GM12892 (cell line): ENCODE measurements at regions not wholly inside any gene's neighbourhood (a gene's known extent, or its start where the extent isn't known, plus 50 kb on each side); places are given as distances from the start of the nearest gene placed in this dataset.
"Not testable (repeated sequence)": the region's sequence is repeated elsewhere in the genome, so short reads cannot be mapped to it uniquely, and the experiment has no call there.

Experiments
- DNase-seq: peaks from one replicate; pipeline ENCODE4 v3.0.0; 2011; ENCODE audit not compliant: insufficient read length
- FAIRE-seq: peaks from 2 replicates; lab custom pipeline; 2011; peaks lifted over from hg19 to GRCh38; lab: Jason Lieb, UNC
- POLR2A ChIP-seq: IDR thresholded peaks from 2 replicates; pipeline ENCODE4 v1.6.1; 2011; ENCODE audit warnings: low read depth, low read length, control low read depth
- POLR2AphosphoS5 ChIP-seq: IDR thresholded peaks from 2 replicates; pipeline ENCODE4 v1.6.1; 2011; ENCODE audit warnings: low read depth, low read length, control low read depth
- TAF1 ChIP-seq: IDR thresholded peaks from 2 replicates; pipeline ENCODE4 v1.6.1; 2011; ENCODE audit warnings: low read depth, mild to moderate bottlenecking, control low read depth, low read length, borderline replicate concordance

DNA sequence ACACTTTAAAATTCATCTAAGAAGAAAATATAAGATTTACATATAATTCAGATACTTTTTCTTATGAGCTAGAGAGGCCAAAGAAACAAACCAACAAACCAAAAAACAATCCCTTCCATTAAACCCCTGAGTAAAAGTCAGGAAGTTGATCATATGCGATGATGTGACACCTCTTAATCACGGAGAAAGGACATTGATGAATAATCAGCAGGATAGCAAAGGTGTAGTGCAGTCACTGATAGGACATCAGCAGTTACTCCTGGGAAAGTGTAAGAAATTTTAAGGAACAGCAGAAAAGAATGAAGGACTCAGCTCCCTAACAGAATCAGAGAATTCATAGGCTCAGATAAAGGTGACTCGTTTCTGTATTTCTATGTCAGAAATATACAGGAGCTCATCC, 202.4 kb upstream of the EDNRB start:
- FAIRE-seq (no peak), DNase-seq (no peak)
- no peak for TF ChIP-seq POLR2AphosphoS5
- no peak for TF ChIP-seq TAF1
- no peak for TF ChIP-seq POLR2A

DNA sequence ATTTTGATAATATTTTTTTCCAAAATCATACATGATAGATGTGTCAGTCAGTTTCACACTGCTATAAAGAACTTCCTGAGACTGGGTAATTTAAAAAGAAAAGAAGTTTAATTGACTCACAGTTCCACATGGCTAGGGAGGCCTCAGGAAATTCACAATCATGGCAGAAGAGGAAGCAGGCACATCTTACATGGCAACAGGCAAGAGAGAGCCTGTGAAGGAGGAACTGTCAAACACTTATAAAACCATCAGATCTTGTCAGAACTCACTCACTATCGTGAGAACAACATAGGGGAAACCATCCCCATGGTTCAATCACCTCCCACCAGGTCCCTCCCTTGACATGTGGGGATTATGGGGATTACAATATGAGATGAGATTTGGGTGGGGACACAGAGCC, 201.5 kb upstream of the EDNRB start:
- not testable (repeated sequence) for DNase-seq, FAIRE-seq

DNA sequence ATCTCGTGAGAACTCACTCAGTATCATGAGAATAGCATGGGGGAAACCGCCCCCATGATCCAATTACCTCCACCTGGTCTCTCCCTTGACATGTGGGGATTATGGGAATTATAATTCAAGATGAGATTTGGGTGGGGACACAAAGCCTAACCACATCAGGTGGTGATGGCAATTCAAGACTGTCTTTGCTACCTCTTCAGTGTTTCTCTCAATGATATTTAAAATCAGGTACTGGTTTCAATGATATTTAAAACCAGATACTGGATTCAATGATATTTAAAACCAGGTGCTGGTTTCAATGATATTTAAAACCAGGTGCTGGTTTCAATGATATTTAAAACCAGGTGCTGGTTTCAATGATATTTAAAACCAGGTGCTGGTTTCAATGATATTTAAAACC, 198.4 kb upstream of the EDNRB start:
- FAIRE-seq, DNase-seq: not testable (repeated sequence)

DNA sequence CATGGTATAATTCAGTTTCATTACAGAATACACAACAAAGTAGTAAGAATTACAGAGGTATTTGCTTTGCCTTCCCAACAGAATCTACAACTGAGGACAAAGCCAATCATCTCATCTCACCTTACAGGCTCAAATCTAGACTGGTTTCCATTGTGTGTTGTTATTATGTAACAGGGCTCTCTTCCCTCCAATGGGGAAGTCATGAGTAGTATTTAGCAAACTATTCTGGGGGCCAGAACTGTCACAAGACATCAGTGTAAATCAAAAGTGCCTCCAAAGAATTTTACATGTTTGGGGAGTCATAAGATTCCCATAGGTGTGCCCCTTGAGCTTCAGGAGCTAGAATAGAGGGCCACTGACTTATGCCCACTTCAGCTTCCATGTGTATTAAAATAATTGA, 187.0 kb upstream of the EDNRB start:
- TF ChIP-seq POLR2AphosphoS5, result no peak
- no peak for TF ChIP-seq TAF1
- TF ChIP-seq POLR2A, result no peak
- FAIRE-seq, result no peak
- DNase-seq, result no peak

DNA sequence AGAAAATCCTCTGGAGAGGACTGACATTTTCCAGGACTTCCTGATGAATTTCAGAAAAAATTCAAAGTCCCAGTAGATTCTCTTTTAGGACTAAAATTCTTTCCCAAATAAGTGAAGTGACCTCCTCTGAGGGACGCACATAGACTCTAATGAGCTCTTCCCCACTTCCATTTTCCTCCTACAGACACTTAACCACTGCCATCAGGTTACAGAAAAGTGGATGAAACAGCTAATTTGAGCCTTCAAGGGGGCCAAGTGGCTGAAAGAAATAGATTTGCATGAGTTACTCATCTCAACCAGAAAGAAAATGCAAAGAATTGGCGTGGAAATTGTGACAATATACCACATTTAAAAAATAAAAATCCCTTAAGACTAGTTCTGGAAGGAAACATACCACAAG, 185.3 kb upstream of the EDNRB start:
- FAIRE-seq, result no peak

DNA sequence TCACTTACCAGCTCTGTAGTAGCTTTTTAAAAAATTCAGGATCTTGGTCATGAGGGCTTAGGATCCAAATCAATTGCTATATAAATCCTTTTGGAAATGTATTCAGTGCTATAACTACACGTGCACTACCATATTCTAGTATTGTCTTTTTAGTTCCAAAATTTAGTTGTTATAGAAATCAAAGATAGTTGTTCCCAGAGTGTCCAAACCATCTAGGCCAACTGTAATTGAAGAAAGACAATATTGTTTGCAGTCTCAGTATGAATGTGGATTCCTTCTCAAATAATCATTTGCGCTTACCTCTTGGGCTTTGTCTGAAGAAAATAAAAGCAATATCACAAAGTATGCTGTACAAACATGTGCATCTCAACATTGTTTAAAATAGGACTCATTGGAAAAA, 184.1 kb upstream of the EDNRB start:
- DNase-seq (no peak), FAIRE-seq (no peak)
- TF ChIP-seq TAF1 (no peak), POLR2A (no peak)

More for the DNA sequence above, 185.3 kb upstream of the EDNRB start:
- no peak for DNase-seq
- TF ChIP-seq POLR2A, result no peak
- no peak for TF ChIP-seq TAF1

DNA sequence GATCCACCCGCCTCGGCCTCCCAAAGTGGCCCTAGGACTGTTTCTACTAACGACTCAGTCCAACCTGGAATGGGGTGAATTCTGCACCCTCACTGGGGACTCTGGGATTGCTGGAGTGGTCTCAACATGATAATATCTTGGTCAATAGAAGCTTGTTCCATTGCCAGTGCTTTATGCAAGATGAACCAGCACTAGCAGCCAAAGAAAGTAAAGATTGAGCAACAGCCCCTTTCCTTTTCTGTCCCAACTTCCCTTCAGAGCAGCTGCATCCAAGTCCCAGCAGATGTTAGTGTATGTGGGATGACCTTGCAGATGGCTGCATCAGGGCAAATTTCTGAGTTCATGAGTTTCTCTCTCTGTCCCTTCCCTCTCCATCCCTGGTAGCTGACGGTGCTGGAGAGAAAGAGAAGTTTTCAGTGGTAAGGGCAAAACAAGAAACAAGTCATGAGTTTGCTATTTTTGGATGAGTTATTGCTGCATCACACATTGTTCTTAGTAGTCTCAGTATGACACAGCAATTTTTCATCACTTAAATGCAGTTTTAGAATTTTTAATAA, 183.6 kb upstream of the EDNRB start:
- no peak for DNase-seq

DNA sequence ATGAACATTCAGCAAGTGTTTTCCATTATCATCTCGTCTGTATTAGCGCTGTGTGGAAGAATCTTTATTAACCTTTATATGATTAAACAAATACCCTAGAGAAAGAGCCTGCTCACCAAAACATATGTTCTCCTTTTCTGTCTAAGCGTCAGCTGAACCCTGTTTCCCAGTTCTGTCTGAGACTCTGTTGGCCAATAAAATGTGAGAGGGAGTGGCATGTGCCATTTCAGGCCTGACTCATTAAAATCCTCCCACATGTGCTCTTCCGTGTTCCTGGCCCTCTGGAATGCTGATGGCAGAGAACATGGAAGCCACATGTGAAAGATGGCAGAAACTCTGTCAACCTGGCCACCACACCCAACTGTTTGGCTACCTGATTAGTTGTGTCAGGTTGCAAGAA, 181.9 kb upstream of the EDNRB start:
- FAIRE-seq, result no peak
- TF ChIP-seq POLR2AphosphoS5, result no peak
- no peak for TF ChIP-seq TAF1
- TF ChIP-seq POLR2A, result no peak
- no peak for DNase-seq

More for the DNA sequence above, 183.6 kb upstream of the EDNRB start:
- TF ChIP-seq POLR2AphosphoS5, result no peak
- no peak for TF ChIP-seq TAF1
- TF ChIP-seq POLR2A, result no peak
- no peak for FAIRE-seq

DNA sequence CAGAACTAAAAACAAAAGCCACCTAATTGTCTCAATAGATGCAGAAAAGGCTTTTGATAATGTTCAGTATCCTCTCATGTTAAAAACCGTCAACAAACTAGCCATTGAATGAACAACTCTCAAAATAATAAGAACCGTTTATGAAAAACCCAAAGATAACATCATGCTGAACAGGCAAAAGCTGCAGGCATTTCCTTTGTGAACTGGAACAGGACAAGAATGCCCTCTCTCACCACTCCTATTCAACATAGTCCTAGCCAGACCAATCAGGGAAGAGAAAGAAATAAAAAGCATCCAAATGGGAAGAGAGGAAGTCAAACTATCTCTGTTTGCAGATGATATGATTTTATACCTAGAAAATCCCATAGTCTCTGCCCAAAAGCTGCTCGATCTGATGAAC, 179.6 kb upstream of the EDNRB start:
- FAIRE-seq (no peak), DNase-seq (no peak)
- TF ChIP-seq POLR2A, result no peak
- TF ChIP-seq TAF1, result no peak
- TF ChIP-seq POLR2AphosphoS5, result no peak

DNA sequence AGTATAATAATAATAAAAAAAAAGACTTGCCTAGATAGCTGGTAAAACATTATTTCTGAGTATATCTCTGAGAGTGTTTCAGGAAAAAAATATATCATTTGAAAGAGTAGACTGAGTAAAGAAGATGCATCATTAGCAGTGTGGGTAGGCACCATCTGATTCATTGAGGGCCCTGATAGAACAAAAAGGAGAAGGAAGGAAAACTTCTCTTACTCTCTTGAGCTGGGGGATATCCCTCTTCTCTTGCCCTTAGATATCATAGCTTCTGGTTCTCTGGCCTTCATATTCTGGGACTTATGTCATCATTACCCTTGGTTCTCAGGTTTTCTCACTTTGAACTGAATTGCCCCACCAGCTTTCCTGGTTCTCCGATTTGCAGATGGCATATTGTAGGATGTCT, 177.6 kb upstream of the EDNRB start:
- DNase-seq, result no peak
- no peak for FAIRE-seq
- TF ChIP-seq TAF1 (no peak), POLR2A (no peak), POLR2AphosphoS5 (no peak)

DNA sequence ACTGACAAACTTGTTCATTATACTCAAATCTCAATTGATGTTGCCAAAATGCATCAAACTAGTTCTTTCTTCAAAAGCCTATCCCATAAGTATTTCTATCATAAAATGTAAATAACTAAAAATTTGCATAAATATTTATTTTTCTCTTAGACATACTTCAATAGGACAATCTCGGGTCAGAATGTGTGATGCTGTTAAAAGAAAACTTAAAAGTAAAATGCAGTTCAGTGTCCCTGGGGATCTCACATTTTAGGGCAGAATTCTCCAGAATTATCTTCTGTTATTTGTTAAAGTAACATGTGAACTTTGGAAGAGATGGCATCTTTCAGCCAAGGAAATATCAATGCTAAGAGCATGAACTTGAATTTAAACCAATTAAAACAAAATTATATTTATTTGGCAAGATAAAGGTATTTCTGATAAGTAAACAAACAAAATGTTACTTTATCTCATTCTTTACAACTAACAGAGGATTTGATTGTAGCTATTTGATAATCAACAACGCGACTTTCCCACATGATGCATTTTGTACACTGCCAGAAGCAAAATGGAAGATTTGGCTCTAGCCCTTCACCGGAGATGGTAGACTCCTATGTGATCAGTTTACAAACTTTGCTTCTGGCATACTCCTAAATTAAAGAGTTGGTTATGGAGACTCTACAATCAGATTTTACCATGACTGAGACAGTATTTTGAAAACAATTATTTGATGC, 169.5 kb upstream of the EDNRB start:
- FAIRE-seq (no peak), DNase-seq (no peak)
- TF ChIP-seq POLR2AphosphoS5 (no peak), TAF1 (no peak), POLR2A (no peak)

DNA sequence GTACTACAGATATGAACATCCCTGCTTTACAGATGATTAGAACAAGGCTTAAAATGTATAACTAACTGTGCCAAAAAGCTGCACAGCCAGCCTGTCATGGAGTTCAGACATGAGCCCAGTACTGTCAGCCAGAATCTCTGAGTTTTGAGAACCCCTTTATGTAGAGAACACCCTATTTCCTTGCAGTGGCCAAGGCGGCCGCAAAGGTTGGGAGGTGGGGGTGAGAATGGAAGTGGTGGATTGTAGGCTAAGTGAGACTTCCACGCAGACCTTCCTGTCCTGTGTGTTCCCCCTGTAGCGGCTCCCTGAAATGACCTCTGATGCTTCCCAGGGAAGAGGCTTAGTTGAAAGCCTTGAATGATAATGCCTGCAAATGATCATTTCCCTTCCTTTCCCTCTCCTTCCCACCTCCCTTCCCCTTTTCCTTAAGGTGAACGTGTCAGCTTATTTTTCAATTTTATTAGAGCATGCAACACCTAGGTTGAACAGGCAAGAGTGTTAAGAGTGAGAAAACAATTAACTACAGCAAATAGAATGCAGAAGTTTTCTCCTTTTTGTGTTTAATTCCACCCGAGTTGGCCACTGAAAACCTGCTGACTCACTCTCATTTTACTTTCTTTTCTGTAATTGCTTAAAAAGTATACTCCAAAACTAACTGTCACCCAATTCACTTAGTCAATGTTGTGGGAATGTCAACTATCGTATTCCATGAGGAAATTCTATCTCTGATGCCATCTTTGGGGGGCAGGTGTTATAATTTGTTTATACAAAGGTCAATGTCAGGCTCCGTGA, 167.0 kb upstream of the EDNRB start:
- no peak for FAIRE-seq
- TF ChIP-seq TAF1, result no peak
- TF ChIP-seq POLR2A, result no peak
- no peak for TF ChIP-seq POLR2AphosphoS5
- DNase-seq, result no peak

DNA sequence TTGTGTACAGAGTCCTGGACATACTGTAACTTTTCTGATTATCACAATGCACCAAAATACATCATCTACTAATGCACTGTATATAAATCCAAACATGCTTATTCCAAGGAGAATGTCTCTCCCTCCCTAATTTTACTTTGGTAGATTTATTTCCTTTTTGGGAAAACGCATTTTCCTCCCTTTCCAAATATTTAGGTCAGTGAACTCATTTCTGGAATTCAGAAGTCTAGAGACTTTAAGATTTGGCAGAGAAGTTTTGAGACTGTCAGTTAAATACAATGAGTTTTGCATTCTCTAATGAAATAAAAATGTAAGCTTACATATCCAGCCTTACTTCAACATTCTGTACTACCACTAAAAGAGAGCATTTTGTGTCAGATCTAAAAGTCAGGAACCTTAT, 165.8 kb upstream of the EDNRB start:
- TF ChIP-seq POLR2A (no peak), POLR2AphosphoS5 (no peak), TAF1 (no peak)
- no peak for DNase-seq
- FAIRE-seq, result no peak
